ENCODE measurements at regions not wholly inside any gene's neighbourhood (a gene's known extent, or its start where the extent isn't known, plus 50 kb on each side); places are given as distances from the start of the nearest gene placed in this dataset.

DNA sequence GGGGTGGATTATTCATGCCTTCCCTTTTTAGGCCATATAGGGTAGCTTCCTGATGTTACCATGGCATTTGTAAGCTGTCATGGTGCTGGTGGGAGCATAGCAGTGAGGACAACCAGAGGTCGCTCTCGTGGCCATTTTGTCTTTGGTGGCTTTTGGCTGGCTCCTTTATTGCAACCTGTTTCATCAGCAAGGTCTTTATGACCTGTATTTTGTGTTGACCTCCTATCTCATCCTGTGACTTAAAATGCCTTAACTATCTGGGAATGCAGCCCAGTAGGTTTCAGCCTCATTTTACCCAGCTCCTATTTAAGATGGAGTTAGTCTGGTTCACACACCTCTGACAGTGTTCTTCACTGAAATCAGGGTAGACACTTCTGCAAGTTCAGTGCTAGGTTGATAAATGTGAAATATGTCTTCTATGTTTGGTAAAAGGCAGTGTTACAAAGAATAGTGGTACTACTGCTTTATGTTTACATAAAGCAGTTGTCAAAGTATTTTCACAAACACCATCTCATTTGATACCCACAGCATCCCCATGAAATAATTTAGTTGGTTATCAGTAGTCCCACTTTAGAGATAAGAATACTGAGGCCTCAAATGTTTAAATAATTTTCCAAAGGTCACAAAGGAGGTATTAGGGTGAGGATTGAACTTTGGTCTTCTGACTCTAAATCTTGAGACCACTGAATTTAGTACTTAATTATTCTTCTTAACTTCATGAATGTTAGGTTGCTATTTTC, 77.1 kb upstream of the C4orf54 start:
- TF ChIP-seq EZH2 (IDR thresholded peaks at IDR 0.05; ENCODE audit: insufficient read depth, poor library complexity, severe bottlenecking) (no peak), EZH2phosphoT487 (IDR thresholded peaks at IDR 0.05; ENCODE audit: insufficient read depth, low read depth) (no peak)
